ENCODE measurements at regions not wholly inside any gene's neighbourhood (a gene's known extent, or its start where the extent isn't known, plus 50 kb on each side); places are given as distances from the start of the nearest gene placed in this dataset.

DNA sequence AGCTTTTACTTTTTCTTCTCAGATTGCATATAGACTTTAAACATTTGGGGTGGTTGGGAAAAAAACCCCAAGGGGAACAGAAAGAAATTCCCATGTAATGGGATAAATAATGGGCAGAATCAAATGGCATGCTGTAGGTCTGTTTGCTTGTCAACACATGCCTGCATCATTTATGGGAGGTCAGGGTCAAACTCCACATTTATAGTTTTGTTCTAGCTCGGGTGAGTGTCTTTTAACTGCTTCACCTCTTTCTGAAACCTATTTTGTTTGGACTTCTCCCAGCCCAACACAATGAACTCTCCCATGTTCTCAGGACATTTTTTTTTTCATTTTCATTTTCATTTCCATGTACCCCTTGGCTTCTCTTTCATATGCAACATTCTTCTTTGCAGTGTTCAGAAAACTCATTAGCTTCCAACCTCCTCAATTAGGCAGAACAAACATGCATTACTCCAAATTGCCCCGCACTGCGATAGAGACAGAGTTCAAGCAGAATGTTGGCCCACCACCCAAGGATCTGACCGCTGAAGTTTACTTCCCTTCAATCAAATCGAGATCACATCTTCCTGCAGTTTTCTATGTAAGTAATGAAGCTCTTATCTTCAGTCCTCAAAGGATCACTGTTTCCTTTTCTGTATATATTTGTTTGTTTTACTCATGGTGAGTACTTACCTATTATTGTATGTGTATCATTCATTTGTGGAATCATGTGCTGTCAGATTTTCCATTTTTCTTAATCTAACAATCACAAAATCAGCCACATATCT lies 354.6 kb downstream of the ZSWIM6 start:
- no peak for TF ChIP-seq POU6F1 (CRISPR knock-in tag; IDR thresholded peaks at IDR 0.05; ENCODE audit: borderline replicate concordance, low read depth)
- TF ChIP-seq TCF4 (CRISPR knock-in tag; IDR thresholded peaks at IDR 0.05; ENCODE audit: borderline replicate concordance) = no peak
- no peak for TF ChIP-seq ZNF70 (CRISPR knock-in tag; IDR thresholded peaks at IDR 0.05)
- no peak for TF ChIP-seq ZNF8 (CRISPR knock-in tag; IDR thresholded peaks at IDR 0.05)
- no peak for TF ChIP-seq ZFP3 (CRISPR knock-in tag; IDR thresholded peaks at IDR 0.05)
- no peak for TF ChIP-seq CSDC2 (CRISPR knock-in tag; IDR thresholded peaks at IDR 0.05)
- no peak for TF ChIP-seq TOX (CRISPR knock-in tag; IDR thresholded peaks at IDR 0.05; ENCODE audit: borderline replicate concordance)
- no peak for ATAC-seq

GRCh38 chr5:61687371-61687770 lies 355.3 kb downstream of the ZSWIM6 start:
- no peak for ATAC-seq
- no peak for TF ChIP-seq CREB5 (CRISPR knock-in tag; IDR thresholded peaks at IDR 0.05; ENCODE audit: low read depth)
- no peak for TF ChIP-seq ISL1 (CRISPR knock-in tag; IDR thresholded peaks at IDR 0.05)
- no peak for TF ChIP-seq TCF4 (CRISPR knock-in tag; IDR thresholded peaks at IDR 0.05; ENCODE audit: borderline replicate concordance)
- TF ChIP-seq ARNTL (CRISPR knock-in tag; IDR thresholded peaks at IDR 0.05; ENCODE audit: borderline replicate concordance, low read depth) = no peak
- no peak for TF ChIP-seq ZFP3 (CRISPR knock-in tag; IDR thresholded peaks at IDR 0.05)

- no peak for ATAC-seq
- TF ChIP-seq TOX (CRISPR knock-in tag; IDR thresholded peaks at IDR 0.05; ENCODE audit: borderline replicate concordance) (no peak), POU6F1 (CRISPR knock-in tag; IDR thresholded peaks at IDR 0.05; ENCODE audit: borderline replicate concordance, low read depth) (no peak), OSR1 (CRISPR knock-in tag; IDR thresholded peaks at IDR 0.05) (no peak), ZC3H10 (CRISPR knock-in tag; IDR thresholded peaks at IDR 0.05) (no peak), PPARA (CRISPR knock-in tag; IDR thresholded peaks at IDR 0.05; ENCODE audit: borderline replicate concordance) (no peak)
These were observed 357.2 kb downstream of the ZSWIM6 start for GRCh38 chr5:61689153-61689846.

- no peak for ATAC-seq
- TF ChIP-seq, protein P1, sequence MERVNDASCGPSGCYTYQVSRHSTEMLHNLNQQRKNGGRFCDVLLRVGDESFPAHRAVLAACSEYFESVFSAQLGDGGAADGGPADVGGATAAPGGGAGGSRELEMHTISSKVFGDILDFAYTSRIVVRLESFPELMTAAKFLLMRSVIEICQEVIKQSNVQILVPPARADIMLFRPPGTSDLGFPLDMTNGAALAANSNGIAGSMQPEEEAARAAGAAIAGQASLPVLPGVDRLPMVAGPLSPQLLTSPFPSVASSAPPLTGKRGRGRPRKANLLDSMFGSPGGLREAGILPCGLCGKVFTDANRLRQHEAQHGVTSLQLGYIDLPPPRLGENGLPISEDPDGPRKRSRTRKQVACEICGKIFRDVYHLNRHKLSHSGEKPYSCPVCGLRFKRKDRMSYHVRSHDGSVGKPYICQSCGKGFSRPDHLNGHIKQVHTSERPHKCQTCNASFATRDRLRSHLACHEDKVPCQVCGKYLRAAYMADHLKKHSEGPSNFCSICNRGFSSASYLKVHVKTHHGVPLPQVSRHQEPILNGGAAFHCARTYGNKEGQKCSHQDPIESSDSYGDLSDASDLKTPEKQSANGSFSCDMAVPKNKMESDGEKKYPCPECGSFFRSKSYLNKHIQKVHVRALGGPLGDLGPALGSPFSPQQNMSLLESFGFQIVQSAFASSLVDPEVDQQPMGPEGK (CRISPR knock-in tag; IDR thresholded peaks at IDR 0.05; ENCODE audit: borderline replicate concordance) = no peak
- TF ChIP-seq TOX (CRISPR knock-in tag; IDR thresholded peaks at IDR 0.05; ENCODE audit: borderline replicate concordance) (no peak), SNAI2 (CRISPR knock-in tag; IDR thresholded peaks at IDR 0.05) (no peak), OSR1 (CRISPR knock-in tag; IDR thresholded peaks at IDR 0.05) (no peak), ARNTL (CRISPR knock-in tag; IDR thresholded peaks at IDR 0.05; ENCODE audit: borderline replicate concordance, low read depth) (no peak), ZFP30 (CRISPR knock-in tag; IDR thresholded peaks at IDR 0.05) (no peak), ESRRG (CRISPR knock-in tag; IDR thresholded peaks at IDR 0.05) (no peak), ZC3H10 (CRISPR knock-in tag; IDR thresholded peaks at IDR 0.05) (no peak), POU6F1 (CRISPR knock-in tag; IDR thresholded peaks at IDR 0.05; ENCODE audit: borderline replicate concordance, low read depth) (no peak), ZNF8 (CRISPR knock-in tag; IDR thresholded peaks at IDR 0.05) (no peak), CREB5 (CRISPR knock-in tag; IDR thresholded peaks at IDR 0.05; ENCODE audit: low read depth) (no peak)
- TF ChIP-seq, protein P2, sequence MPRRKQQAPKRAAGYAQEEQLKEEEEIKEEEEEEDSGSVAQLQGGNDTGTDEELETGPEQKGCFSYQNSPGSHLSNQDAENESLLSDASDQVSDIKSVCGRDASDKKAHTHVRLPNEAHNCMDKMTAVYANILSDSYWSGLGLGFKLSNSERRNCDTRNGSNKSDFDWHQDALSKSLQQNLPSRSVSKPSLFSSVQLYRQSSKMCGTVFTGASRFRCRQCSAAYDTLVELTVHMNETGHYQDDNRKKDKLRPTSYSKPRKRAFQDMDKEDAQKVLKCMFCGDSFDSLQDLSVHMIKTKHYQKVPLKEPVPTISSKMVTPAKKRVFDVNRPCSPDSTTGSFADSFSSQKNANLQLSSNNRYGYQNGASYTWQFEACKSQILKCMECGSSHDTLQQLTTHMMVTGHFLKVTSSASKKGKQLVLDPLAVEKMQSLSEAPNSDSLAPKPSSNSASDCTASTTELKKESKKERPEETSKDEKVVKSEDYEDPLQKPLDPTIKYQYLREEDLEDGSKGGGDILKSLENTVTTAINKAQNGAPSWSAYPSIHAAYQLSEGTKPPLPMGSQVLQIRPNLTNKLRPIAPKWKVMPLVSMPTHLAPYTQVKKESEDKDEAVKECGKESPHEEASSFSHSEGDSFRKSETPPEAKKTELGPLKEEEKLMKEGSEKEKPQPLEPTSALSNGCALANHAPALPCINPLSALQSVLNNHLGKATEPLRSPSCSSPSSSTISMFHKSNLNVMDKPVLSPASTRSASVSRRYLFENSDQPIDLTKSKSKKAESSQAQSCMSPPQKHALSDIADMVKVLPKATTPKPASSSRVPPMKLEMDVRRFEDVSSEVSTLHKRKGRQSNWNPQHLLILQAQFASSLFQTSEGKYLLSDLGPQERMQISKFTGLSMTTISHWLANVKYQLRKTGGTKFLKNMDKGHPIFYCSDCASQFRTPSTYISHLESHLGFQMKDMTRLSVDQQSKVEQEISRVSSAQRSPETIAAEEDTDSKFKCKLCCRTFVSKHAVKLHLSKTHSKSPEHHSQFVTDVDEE (CRISPR knock-in tag; IDR thresholded peaks at IDR 0.05) = no peak
These were observed 365.9 kb downstream of the ZSWIM6 start for GRCh38 chr5:61697809-61698558.
